Suprapubic skin (tissue), 4 donors: ENCODE measurements at regions not wholly inside any gene's neighbourhood (a gene's known extent, or its start where the extent isn't known, plus 50 kb on each side); places are given as distances from the start of the nearest gene placed in this dataset.
"Not testable (repeated sequence)": the region's sequence is repeated elsewhere in the genome, so short reads cannot be mapped to it uniquely, and the experiment has no call there.

Experiments
- CTCF ChIP-seq, 2 donors: fragments of 200-600 bp in 1 of 2; fragments of 450-650 bp in 1 of 2; sonication (generic) in 1 of 2; IDR thresholded peaks; one replicate each; pipeline ENCODE4 v1.5.1; 2016 to 2019; ENCODE audit warnings: antibody characterized with exemption in 2 of 2, mild to moderate bottlenecking in 1 of 2, moderate library complexity in 1 of 2
- POLR2A ChIP-seq, 2 donors: fragments of 450-650 bp; IDR thresholded peaks; one replicate each; pipeline ENCODE4 v1.6.1; 2017; ENCODE audit warnings: antibody characterized with exemption in 2 of 2, mild to moderate bottlenecking in 2 of 2, moderate library complexity in 2 of 2
- POLR2AphosphoS5 ChIP-seq, 3 donors: sonication (generic); formaldehyde crosslinking; IDR thresholded peaks; one replicate each; pipeline ENCODE4 v1.6.1; 2017; ENCODE audit warnings: antibody characterized with exemption in 3 of 3

GRCh38 chr6:57989520-57990080 lies 672.2 kb downstream of the PRIM2 start:
- TF ChIP-seq CTCF, POLR2A, POLR2AphosphoS5 (IDR thresholded peaks at IDR 0.05): not testable (repeated sequence)
